NT2/D1 (cell line): ENCODE measurements at regions not wholly inside any gene's neighbourhood (a gene's known extent, or its start where the extent isn't known, plus 50 kb on each side); places are given as distances from the start of the nearest gene placed in this dataset.

Experiments
- SUZ12 ChIP-seq: IDR thresholded peaks from 2 replicates; pipeline ENCODE4 v1.6.1; 2011; ENCODE audit not compliant: insufficient read length, insufficient read depth; ENCODE audit errors: extremely low read depth
- YY1 ChIP-seq: IDR thresholded peaks from 2 replicates; pipeline ENCODE4 v1.6.1; 2011; ENCODE audit not compliant: insufficient read length, insufficient read depth

DNA sequence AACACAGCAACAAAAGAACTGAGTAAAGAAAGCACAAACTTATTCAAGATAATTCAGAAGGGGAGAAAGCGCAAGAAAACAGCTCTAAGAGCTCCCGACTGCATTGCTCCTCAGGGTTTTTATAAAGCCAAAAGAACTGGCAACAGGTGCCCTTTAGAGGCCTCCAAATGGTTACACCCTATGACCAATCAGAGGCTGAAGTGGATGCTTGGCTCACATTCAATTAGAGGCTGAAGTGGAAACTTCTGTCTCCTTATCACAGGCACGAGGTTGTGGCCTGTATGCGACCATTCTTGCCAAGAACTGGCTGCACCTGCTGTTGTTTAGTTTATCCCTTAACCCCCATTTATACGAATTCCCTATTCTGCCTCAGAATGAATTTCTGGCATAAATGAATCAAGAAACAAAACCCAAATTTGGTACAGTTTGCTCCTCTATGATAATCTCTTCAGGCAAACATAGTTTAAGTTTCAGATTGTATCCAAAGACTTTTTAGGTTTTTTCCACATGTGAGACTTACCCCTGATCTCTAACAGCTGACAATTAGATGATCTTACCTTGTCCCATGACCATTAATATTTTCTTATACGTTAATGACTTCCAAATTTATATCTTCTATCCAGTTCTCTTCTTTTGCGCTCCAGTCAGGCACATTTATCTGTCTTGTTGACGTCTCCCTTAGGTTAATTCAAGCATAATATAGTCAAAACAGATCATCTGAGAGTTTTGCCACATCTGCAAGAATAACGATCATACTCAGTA, 504.8 kb downstream of the NXPH1 start:
- no peak for TF ChIP-seq YY1
- TF ChIP-seq SUZ12 = no peak
